C4-2B (cell line): ENCODE measurements at regions not wholly inside any gene's neighbourhood (a gene's known extent, or its start where the extent isn't known, plus 50 kb on each side); places are given as distances from the start of the nearest gene placed in this dataset.
"Not testable (repeated sequence)": the region's sequence is repeated elsewhere in the genome, so short reads cannot be mapped to it uniquely, and the experiment has no call there.

ENCODE experiments used
- ZFX ChIP-seq: fragments of 450-650 bp; IDR thresholded peaks from 2 replicates; pipeline ENCODE4 v1.6.1; 2017
- TF ChIP-seq, protein P1 (sequence below): fragments of 450-650 bp; conservative IDR thresholded peaks from 2 replicates; pipeline ENCODE4 v1.5.1; 2017; ENCODE audit warnings: mild to moderate bottlenecking

DNA sequence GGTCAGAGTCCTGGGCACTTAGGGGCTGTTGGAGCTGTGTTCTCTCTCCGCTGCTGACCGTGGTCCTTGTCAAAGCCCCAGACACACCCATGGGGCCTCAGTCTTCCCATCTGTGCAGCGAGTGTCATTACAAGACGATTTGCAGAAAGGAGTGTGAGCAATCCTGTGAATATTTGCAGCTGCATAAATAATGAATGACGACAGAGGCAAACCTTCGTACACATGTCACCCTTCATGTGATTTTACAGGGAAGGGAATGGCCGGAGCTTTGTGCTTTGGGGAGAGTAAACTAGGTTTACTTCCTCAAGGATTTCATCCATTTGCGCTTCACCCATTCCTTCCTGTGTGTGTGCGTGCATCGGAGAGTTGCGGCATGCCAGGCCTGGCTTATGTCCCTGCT is 370.8 kb upstream of the SOX1 start:
- TF ChIP-seq, protein P1, sequence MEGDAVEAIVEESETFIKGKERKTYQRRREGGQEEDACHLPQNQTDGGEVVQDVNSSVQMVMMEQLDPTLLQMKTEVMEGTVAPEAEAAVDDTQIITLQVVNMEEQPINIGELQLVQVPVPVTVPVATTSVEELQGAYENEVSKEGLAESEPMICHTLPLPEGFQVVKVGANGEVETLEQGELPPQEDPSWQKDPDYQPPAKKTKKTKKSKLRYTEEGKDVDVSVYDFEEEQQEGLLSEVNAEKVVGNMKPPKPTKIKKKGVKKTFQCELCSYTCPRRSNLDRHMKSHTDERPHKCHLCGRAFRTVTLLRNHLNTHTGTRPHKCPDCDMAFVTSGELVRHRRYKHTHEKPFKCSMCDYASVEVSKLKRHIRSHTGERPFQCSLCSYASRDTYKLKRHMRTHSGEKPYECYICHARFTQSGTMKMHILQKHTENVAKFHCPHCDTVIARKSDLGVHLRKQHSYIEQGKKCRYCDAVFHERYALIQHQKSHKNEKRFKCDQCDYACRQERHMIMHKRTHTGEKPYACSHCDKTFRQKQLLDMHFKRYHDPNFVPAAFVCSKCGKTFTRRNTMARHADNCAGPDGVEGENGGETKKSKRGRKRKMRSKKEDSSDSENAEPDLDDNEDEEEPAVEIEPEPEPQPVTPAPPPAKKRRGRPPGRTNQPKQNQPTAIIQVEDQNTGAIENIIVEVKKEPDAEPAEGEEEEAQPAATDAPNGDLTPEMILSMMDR = not testable (repeated sequence)
- not testable (repeated sequence) for TF ChIP-seq ZFX
